ENCODE measurements at regions not wholly inside any gene's neighbourhood (a gene's known extent, or its start where the extent isn't known, plus 50 kb on each side); places are given as distances from the start of the nearest gene placed in this dataset.

DNA sequence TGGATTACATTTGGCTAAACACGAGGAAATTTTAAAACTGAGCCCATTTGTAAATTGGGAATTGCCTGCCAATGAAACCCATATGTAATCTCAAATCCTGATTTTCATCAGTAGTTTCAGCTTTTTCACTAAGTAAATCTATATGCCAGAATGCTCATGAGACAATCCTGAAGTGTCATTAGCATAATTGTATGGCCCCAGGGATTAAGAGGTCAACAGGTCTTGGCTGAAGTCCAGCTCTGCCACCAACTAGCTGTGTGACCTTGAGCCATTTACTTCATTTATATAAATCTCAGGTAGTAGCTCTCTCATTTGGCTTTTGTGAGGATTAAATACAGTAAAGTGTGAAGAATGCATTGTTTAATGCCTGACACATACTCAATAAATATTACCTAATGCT is 320.5 kb upstream of the EMCN start:
- intact Hi-C loops (cut with DNase I), result no loop called here
- H3K27ac ChIP-seq, result no peak overlapping the region
- H3K9me3 ChIP-seq, result no peaks in the 10 kb centered on the region
- no peaks in the 10 kb centered on the region for H3K4me1 ChIP-seq
- TF ChIP-seq, protein P1, sequence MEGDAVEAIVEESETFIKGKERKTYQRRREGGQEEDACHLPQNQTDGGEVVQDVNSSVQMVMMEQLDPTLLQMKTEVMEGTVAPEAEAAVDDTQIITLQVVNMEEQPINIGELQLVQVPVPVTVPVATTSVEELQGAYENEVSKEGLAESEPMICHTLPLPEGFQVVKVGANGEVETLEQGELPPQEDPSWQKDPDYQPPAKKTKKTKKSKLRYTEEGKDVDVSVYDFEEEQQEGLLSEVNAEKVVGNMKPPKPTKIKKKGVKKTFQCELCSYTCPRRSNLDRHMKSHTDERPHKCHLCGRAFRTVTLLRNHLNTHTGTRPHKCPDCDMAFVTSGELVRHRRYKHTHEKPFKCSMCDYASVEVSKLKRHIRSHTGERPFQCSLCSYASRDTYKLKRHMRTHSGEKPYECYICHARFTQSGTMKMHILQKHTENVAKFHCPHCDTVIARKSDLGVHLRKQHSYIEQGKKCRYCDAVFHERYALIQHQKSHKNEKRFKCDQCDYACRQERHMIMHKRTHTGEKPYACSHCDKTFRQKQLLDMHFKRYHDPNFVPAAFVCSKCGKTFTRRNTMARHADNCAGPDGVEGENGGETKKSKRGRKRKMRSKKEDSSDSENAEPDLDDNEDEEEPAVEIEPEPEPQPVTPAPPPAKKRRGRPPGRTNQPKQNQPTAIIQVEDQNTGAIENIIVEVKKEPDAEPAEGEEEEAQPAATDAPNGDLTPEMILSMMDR (IDR thresholded peaks at IDR 0.05), result no peak
- DNase-seq, result no peak
- no peaks in the 10 kb centered on the region for H3K36me3 ChIP-seq
- H3K27me3 ChIP-seq, result no peaks in the 10 kb centered on the region
- H3K4me3 ChIP-seq, result no peak overlapping the region
- ATAC-seq, result no peak

DNA sequence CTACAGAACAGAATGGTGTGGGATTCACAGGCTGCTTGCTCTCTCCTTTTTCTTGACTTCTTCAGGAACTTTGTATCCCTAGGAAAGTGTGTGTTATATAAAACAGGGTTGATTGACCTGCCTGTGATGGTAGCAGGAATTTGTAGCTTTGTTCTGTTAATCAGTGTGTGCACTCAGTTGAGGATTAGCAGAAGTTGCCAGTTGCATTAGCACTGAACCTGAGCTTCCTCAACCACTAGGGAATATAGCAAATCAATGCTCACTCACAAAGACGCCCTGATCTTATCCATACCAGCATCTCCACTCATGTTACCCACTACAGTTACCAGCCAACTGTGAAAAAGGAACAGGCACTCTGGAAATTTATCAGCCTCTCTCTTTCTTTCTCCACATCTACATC is 319.1 kb upstream of the EMCN start:
- Histone ChIP-seq H3K27ac (no peak overlapping the region), H3K4me1 (no peaks in the 10 kb centered on the region), H3K27me3 (no peaks in the 10 kb centered on the region), H3K36me3 (no peaks in the 10 kb centered on the region), H3K4me3 (no peak overlapping the region), H3K9me3 (no peaks in the 10 kb centered on the region)
- ATAC-seq (no peak), DNase-seq (no peak)
- TF ChIP-seq, protein P1 (IDR thresholded peaks at IDR 0.05), result no peak
- intact Hi-C loops (cut with DNase I), result no loop called here

DNA sequence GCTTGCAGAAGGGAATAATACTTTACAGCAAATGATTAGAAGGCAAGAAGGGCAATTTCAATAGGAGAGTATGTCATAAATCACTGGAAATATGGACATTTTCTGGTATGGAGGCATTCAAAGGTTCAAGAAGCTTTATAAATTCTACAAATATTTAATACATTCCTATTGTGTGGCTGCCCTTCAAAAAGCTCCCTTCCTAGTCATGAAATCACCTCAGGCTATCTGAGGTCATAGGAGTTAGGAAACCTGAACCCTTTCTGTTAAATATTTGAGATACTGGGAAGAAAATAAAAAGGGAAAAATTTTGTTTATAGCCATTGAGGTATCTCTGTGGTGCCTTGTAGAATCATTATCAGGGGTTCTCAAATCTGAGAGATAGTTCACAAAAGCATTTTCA is 316.8 kb upstream of the EMCN start:
- Histone ChIP-seq H3K36me3 (no peaks in the 10 kb centered on the region), H3K4me1 (no peaks in the 10 kb centered on the region), H3K27ac (no peak overlapping the region), H3K27me3 (no peaks in the 10 kb centered on the region), H3K4me3 (no peak overlapping the region), H3K9me3 (no peaks in the 10 kb centered on the region)
- TF ChIP-seq, protein P1 (IDR thresholded peaks at IDR 0.05), result no peak
- intact Hi-C loops (cut with DNase I), result no loop called here
- ATAC-seq (no peak), DNase-seq (no peak)

DNA sequence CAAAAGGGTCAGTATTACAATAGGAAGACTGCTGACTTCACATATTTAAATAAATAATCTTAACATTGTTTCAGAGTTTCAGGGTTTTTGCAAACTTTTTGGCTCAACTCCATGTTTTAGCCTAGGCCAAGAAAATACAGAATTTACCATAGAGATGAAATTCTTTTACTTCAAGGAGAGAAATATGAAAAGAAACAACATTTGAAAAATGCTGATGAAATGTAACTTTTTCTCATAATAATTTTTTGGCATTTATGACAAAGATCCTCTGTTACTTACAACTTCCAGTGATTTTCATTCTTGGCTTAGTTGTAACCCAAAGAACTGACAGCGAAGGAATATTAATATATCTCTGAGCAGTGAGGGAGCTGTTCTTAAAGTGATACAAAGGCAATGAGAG is 316.1 kb upstream of the EMCN start:
- TF ChIP-seq, protein P1 (IDR thresholded peaks at IDR 0.05), result no peak
- no peak for DNase-seq
- Histone ChIP-seq H3K36me3 (no peaks in the 10 kb centered on the region), H3K27ac (no peak overlapping the region), H3K9me3 (no peaks in the 10 kb centered on the region), H3K4me1 (no peaks in the 10 kb centered on the region), H3K27me3 (no peaks in the 10 kb centered on the region), H3K4me3 (no peak overlapping the region)
- intact Hi-C loops (cut with DNase I), result no loop called here
- no peak for ATAC-seq

DNA sequence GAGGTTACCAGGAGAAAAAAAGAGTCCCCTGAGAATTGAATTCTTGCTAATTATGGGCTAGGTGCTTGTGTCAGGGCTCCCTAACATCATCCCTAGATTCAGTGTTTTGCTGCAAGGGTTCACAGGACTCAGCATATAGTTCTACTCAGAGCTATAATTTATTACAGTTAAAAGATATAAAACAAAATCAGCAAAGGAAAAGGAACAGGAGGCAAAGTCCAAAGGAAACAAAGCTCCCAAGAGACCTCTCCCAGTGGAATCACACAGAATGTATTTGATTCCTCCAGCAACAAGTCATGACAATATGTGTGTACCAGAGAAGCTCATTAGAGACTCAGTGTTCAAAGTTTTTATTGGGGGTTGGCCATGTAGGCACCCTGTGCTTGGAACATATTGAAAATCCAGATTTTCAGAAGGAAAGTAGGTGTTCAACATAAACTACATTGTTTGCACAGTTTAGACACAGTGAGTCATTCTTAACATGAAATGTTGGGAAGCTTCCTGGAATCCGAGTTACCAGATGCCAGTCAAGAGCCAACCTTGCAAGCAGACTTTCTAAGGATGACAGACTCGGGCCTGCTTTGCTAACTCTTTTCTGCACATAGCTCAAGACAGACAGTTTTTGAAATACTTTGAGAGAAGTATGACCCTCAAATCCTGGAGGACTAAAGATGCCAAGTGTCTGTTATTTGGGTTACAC is 311.3 kb upstream of the EMCN start:
- H3K36me3 ChIP-seq, result no peaks in the 10 kb centered on the region
- ATAC-seq (no peak), DNase-seq (no peak)
- no peaks in the 10 kb centered on the region for H3K27me3 ChIP-seq
- intact Hi-C loops (cut with DNase I), result no loop called here
- H3K27ac ChIP-seq, result no peak overlapping the region
- no peak overlapping the region for H3K4me3 ChIP-seq
- no peaks in the 10 kb centered on the region for H3K4me1 ChIP-seq
- TF ChIP-seq, protein P1 (IDR thresholded peaks at IDR 0.05), result no peak
- no peaks in the 10 kb centered on the region for H3K9me3 ChIP-seq

DNA sequence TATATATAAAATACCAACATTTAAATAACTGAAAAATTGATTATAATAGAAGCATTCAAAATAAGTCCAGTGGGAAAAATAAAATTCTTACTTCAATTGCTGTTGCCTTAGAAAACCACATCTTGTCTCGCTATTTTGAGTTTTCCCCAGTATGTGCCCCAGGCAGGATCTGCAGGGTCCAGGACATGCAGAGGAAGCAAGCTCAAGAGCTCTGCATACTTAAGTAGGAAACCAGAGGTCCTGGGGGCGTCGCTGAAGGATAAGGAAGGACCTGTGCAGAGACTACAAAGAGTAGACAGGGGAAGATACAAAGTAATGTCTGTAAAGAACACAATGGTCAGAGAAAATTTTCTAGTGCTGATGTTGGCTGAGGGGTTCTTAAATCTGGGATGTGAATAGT is 310.5 kb upstream of the EMCN start:
- no peak for ATAC-seq
- H3K9me3 ChIP-seq, result no peaks in the 10 kb centered on the region
- no peaks in the 10 kb centered on the region for H3K4me1 ChIP-seq
- H3K36me3 ChIP-seq, result no peaks in the 10 kb centered on the region
- H3K27ac ChIP-seq, result no peak overlapping the region
- TF ChIP-seq, protein P1 (IDR thresholded peaks at IDR 0.05), result no peak
- intact Hi-C loops (cut with DNase I), result no loop called here
- H3K4me3 ChIP-seq, result no peak overlapping the region
- H3K27me3 ChIP-seq, result no peaks in the 10 kb centered on the region
- no peak for DNase-seq
